Calu3 (cell line): ENCODE measurements at regions not wholly inside any gene's neighbourhood (a gene's known extent, or its start where the extent isn't known, plus 50 kb on each side); places are given as distances from the start of the nearest gene placed in this dataset.
A peak's percentile ranks its signal among the peaks of the same experiment; 100 is the strongest.

Source experiments
- BruUV-seq: library from RNA; stranded (reverse); fragments of 400-500 nt; replicated peaks from 2 replicates; lab custom pipeline; 2021; lab: Mats Ljungman, UMichigan
- CTCF ChIA-PET: fragments of 300-600 bp; sonication (Branson Sonifier 250); formaldehyde crosslinking; loops from one replicate; lab custom pipeline; 2022; ENCODE audit warnings: antibody characterized with exemption; lab: Charles Lee
- DNase-seq: peaks from one replicate; pipeline ENCODE4 v3.0.0; 2022
- H3K27ac Mint-ChIP-seq: one replicate; pipeline ENCODE4 v1.8.0; 2022; ENCODE audit warnings: mixed read lengths; ENCODE audit not compliant: unreplicated experiment
- H3K27me3 Mint-ChIP-seq: one replicate; pipeline ENCODE4 v1.8.0; 2022; ENCODE audit warnings: mixed read lengths; ENCODE audit not compliant: unreplicated experiment
- H3K36me3 Mint-ChIP-seq: one replicate; pipeline ENCODE4 v1.8.0; 2022; ENCODE audit warnings: mild to moderate bottlenecking, moderate library complexity, mixed read lengths; ENCODE audit not compliant: insufficient read depth, unreplicated experiment
- H3K4me1 Mint-ChIP-seq: one replicate; pipeline ENCODE4 v1.8.0; 2022; ENCODE audit warnings: mild to moderate bottlenecking, low read depth, mixed read lengths; ENCODE audit not compliant: unreplicated experiment
- H3K4me3 Mint-ChIP-seq: one replicate; pipeline ENCODE4 v1.8.0; 2022; ENCODE audit warnings: mild to moderate bottlenecking, low read depth, moderate library complexity, mixed read lengths; ENCODE audit not compliant: unreplicated experiment
- H3K9me3 Mint-ChIP-seq: one replicate; pipeline ENCODE4 v1.8.0; 2022; ENCODE audit warnings: low read depth, mixed read lengths; ENCODE audit not compliant: unreplicated experiment
- CTCF ChIP-seq: fragments of 200-600 bp; IDR thresholded peaks from one replicate; pipeline ENCODE4 v1.8.0; 2022; ENCODE audit warnings: antibody characterized with exemption; ENCODE audit not compliant: unreplicated experiment
- intact Hi-C: fragments of 100-400 bp; cut with micrococcal nuclease; formaldehyde crosslinking; loops from one replicate; pipeline ENCODE4 v1.10.0; 2022; ENCODE audit not compliant: unreplicated experiment

DNA sequence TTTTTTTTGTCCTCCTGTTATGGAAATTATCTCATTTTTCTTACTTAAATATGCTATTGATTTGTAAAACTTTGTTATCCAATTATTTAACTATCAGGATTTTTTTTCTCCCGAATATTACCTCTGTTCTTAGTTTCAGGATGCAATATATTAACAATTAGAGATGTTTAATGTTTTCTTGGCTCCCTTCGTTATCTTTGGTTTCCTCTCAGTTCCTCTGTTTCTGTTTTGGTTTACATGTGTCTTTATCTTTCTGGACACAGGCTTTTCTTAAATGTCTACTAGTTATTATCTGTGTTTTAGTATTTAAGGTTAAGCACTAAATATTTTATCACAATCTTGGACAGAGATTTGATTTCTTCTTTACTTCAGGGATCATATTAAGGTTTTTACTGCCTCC, 462.2 kb upstream of the SLC10A2 start:
- Mint-ChIP-seq H3K27ac (no peak overlapping the region), H3K4me1 (no peaks in the 10 kb centered on the region), H3K9me3 (no peaks in the 10 kb centered on the region), H3K27me3 (no peaks in the 10 kb centered on the region), H3K36me3 (no peaks in the 10 kb centered on the region), H3K4me3 (no peak overlapping the region)
- DNase-seq, result no peak
- CTCF ChIA-PET, result no interaction called here
- TF ChIP-seq CTCF, result no peak
- intact Hi-C loops, result no loop called here
- BruUV-seq, result no TSS peak

- H3K9me3 Mint-ChIP-seq, result no peaks in the 10 kb centered on the region
- CTCF ChIA-PET, result no interaction called here
- H3K27me3 Mint-ChIP-seq, result no peaks in the 10 kb centered on the region
- no peak overlapping the region for H3K27ac Mint-ChIP-seq
- intact Hi-C loops, result no loop called here
- no peak for TF ChIP-seq CTCF
- no peak overlapping the region for H3K4me3 Mint-ChIP-seq
- DNase-seq, result no peak
- no peaks in the 10 kb centered on the region for H3K36me3 Mint-ChIP-seq
- no TSS peak for BruUV-seq
- H3K4me1 Mint-ChIP-seq, result no peaks in the 10 kb centered on the region
Observed at GRCh38 chr13:103525530-103525929, 459.3 kb upstream of the SLC10A2 start.

GRCh38 chr13:103523858-103524257, 457.6 kb upstream of the SLC10A2 start:
- no peak for TF ChIP-seq CTCF
- H3K27ac Mint-ChIP-seq, result no peak overlapping the region
- CTCF ChIA-PET, result no interaction called here
- no peaks in the 10 kb centered on the region for H3K4me1 Mint-ChIP-seq
- no peaks in the 10 kb centered on the region for H3K9me3 Mint-ChIP-seq
- no peaks in the 10 kb centered on the region for H3K27me3 Mint-ChIP-seq
- H3K36me3 Mint-ChIP-seq, result no peaks in the 10 kb centered on the region
- no peak overlapping the region for H3K4me3 Mint-ChIP-seq
- intact Hi-C loops, result no loop called here
- no peak for DNase-seq
- no TSS peak for BruUV-seq

GRCh38 chr13:103521532-103521931, 455.3 kb upstream of the SLC10A2 start:
- Mint-ChIP-seq H3K27ac (no peak overlapping the region), H3K4me1 (peaks cover 8% of the 10 kb centered on the region), H3K9me3 (no peaks in the 10 kb centered on the region), H3K4me3 (no peak overlapping the region), H3K36me3 (no peaks in the 10 kb centered on the region), H3K27me3 (no peaks in the 10 kb centered on the region)
- no peak for TF ChIP-seq CTCF
- intact Hi-C loops, result no loop called here
- no TSS peak for BruUV-seq
- no peak for DNase-seq
- CTCF ChIA-PET, result no interaction called here

- DNase-seq, result no peak
- Mint-ChIP-seq H3K4me3 (no peak overlapping the region), H3K9me3 (no peaks in the 10 kb centered on the region), H3K27ac (peak overlapping the region; percentile 72), H3K36me3 (no peaks in the 10 kb centered on the region), H3K27me3 (no peaks in the 10 kb centered on the region), H3K4me1 (peaks cover 8% of the 10 kb centered on the region)
- TF ChIP-seq CTCF, result no peak
- intact Hi-C loops, result no loop called here
- no TSS peak for BruUV-seq
- CTCF ChIA-PET, result no interaction called here
Observed at GRCh38 chr13:103517768-103518102, 451.5 kb upstream of the SLC10A2 start.
